GM19035 (cell line): ENCODE measurements at regions not wholly inside any gene's neighbourhood (a gene's known extent, or its start where the extent isn't known, plus 50 kb on each side); places are given as distances from the start of the nearest gene placed in this dataset.
"Not testable (repeated sequence)": the region's sequence is repeated elsewhere in the genome, so short reads cannot be mapped to it uniquely, and the experiment has no call there.

ENCODE experiments used
- ATAC-seq: cut with Tn5 transposase; IDR thresholded peaks from one replicate; pipeline ENCODE4 v1.9.1; 2021; ENCODE audit not compliant: unreplicated experiment

GRCh38 chr15:30830961-30831360 is 72.8 kb upstream of the FAN1 start:
- no peak for ATAC-seq

- ATAC-seq = not testable (repeated sequence)
These were observed 70.3 kb upstream of the FAN1 start for GRCh38 chr15:30833379-30833778.

- not testable (repeated sequence) for ATAC-seq
These were observed 62.1 kb upstream of the FAN1 start for GRCh38 chr15:30841639-30842038.

GRCh38 chr15:30842798-30843472 is 60.8 kb upstream of the FAN1 start:
- peak; percentile 69 for ATAC-seq

GRCh38 chr15:30845536-30845935 is 58.2 kb upstream of the FAN1 start:
- not testable (repeated sequence) for ATAC-seq
